ENCODE measurements at regions not wholly inside any gene's neighbourhood (a gene's known extent, or its start where the extent isn't known, plus 50 kb on each side); places are given as distances from the start of the nearest gene placed in this dataset.

DNA sequence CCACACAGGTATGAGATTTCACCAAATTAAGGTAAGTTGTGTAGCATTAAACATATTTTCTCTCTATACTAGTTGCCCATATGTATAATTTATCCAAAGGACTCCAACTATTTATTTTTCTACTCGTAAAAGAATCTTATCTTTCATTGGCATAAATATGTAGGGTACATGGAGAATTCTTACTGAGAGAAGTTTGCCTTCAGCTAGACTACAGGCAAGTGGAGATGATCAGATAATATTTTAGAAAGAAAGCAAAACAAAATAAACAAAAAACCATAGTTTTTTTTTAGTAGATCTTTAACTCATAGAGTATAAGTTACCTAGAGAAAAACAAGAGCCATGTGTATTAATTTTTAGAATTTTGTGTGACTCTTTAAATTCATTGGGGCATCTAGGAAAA lies 743.1 kb upstream of the ARRDC3 start:
- H3K4me3 ChIP-seq (replicated peaks; ENCODE audit: low read depth, low read length): no peak overlapping the region
- no peak for DNase-seq (ENCODE audit: low read depth)
- TF ChIP-seq, protein P1, sequence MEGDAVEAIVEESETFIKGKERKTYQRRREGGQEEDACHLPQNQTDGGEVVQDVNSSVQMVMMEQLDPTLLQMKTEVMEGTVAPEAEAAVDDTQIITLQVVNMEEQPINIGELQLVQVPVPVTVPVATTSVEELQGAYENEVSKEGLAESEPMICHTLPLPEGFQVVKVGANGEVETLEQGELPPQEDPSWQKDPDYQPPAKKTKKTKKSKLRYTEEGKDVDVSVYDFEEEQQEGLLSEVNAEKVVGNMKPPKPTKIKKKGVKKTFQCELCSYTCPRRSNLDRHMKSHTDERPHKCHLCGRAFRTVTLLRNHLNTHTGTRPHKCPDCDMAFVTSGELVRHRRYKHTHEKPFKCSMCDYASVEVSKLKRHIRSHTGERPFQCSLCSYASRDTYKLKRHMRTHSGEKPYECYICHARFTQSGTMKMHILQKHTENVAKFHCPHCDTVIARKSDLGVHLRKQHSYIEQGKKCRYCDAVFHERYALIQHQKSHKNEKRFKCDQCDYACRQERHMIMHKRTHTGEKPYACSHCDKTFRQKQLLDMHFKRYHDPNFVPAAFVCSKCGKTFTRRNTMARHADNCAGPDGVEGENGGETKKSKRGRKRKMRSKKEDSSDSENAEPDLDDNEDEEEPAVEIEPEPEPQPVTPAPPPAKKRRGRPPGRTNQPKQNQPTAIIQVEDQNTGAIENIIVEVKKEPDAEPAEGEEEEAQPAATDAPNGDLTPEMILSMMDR (IDR thresholded peaks at IDR 0.05; ENCODE audit: low read length, missing control alignments): no peak

GRCh38 chr5:92119110-92119509 lies 736.0 kb upstream of the ARRDC3 start:
- H3K4me3 ChIP-seq (replicated peaks; ENCODE audit: low read depth, low read length): no peak overlapping the region
- TF ChIP-seq, protein P1 (IDR thresholded peaks at IDR 0.05; ENCODE audit: low read length, missing control alignments): no peak
- DNase-seq (ENCODE audit: low read depth): no peak

- TF ChIP-seq, protein P1 (IDR thresholded peaks at IDR 0.05; ENCODE audit: low read length, missing control alignments): no peak
- no peak overlapping the region for H3K4me3 ChIP-seq (replicated peaks; ENCODE audit: low read depth, low read length)
- DNase-seq (ENCODE audit: low read depth): no peak
These were observed 723.7 kb upstream of the ARRDC3 start for GRCh38 chr5:92106808-92107207.

GRCh38 chr5:92104126-92104525 lies 721.0 kb upstream of the ARRDC3 start:
- no peak for DNase-seq (ENCODE audit: low read depth)
- no peak overlapping the region for H3K4me3 ChIP-seq (replicated peaks; ENCODE audit: low read depth, low read length)
- TF ChIP-seq, protein P1 (IDR thresholded peaks at IDR 0.05; ENCODE audit: low read length, missing control alignments): no peak

DNA sequence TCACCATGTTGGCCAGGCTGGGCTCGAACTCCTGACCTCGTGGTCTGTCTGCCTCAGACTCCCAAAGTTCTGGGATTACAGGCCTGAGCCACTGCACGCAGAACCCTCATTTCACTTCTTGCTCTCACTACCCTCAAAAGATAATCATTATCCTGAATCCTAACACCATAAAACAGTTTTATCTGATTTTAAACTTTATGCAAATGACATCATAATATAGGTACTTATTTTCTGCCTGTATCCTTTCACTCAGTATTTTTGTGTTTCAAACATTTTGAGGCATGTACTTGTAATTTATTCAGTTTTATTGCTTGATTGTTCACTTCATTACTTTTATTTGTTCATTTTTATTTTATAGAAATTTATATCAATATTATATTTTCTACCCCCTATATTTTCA lies 719.2 kb upstream of the ARRDC3 start:
- DNase-seq (ENCODE audit: low read depth): no peak
- H3K4me3 ChIP-seq (replicated peaks; ENCODE audit: low read depth, low read length): no peak overlapping the region
- TF ChIP-seq, protein P1 (IDR thresholded peaks at IDR 0.05; ENCODE audit: low read length, missing control alignments): no peak

DNA sequence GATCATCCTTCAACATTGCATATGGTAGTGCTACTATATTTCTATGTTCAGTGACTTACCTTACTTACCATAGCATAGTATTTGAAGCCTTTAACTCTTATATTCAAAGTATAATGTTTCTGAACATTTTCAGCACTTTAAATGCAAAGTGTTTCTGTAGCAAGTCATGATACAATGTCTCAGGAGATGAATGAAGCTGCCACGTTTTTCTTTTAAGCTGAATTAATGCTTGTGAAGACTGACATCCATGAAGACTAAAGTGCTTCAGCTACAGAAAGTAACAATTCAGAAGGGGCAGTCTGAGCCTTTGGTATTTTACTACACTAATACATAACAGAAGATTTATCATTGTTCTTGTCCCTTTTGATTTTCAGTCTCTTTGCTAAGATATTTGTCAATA lies 709.1 kb upstream of the ARRDC3 start:
- DNase-seq (ENCODE audit: low read depth): no peak
- TF ChIP-seq, protein P1 (IDR thresholded peaks at IDR 0.05; ENCODE audit: low read length, missing control alignments): no peak
- H3K4me3 ChIP-seq (replicated peaks; ENCODE audit: low read depth, low read length): no peak overlapping the region

GRCh38 chr5:92086059-92086811 lies 703.1 kb upstream of the ARRDC3 start:
- TF ChIP-seq, protein P1 (IDR thresholded peaks at IDR 0.05; ENCODE audit: low read length, missing control alignments): no peak
- no peak overlapping the region for H3K4me3 ChIP-seq (replicated peaks; ENCODE audit: low read depth, low read length)
- DNase-seq (ENCODE audit: low read depth): no peak
